Muscle layer of colon (tissue), 2 donors: ENCODE measurements at regions not wholly inside any gene's neighbourhood (a gene's known extent, or its start where the extent isn't known, plus 50 kb on each side); places are given as distances from the start of the nearest gene placed in this dataset.

Experiments
- H3K27ac ChIP-seq: one replicate; pipeline ENCODE4 v1.7.0; 2013; ENCODE audit warnings: low read depth, mild to moderate bottlenecking, low read length, moderate library complexity
- H3K27me3 ChIP-seq, 2 donors: one replicate each; pipeline ENCODE4 v1.7.0; 2013; ENCODE audit warnings: low read length in 2 of 2, mild to moderate bottlenecking in 2 of 2; ENCODE audit not compliant: insufficient read depth in 2 of 2, control insufficient read depth in 1 of 2
- H3K36me3 ChIP-seq: one replicate; pipeline ENCODE4 v1.7.0; 2013; ENCODE audit warnings: mild to moderate bottlenecking, low read length; ENCODE audit not compliant: insufficient read depth
- H3K4me1 ChIP-seq: one replicate; pipeline ENCODE4 v1.7.0; 2013; ENCODE audit warnings: mild to moderate bottlenecking, low read length; ENCODE audit not compliant: insufficient read depth
- H3K4me3 ChIP-seq, 2 donors: one replicate each; pipeline ENCODE4 v1.7.0; 2013; ENCODE audit warnings: low read length in 2 of 2, low read depth in 1 of 2, mild to moderate bottlenecking in 1 of 2, moderate library complexity in 1 of 2
- H3K9ac ChIP-seq: one replicate; pipeline ENCODE4 v1.7.0; 2013; ENCODE audit warnings: low read length
- H3K9me3 ChIP-seq: one replicate; pipeline ENCODE4 v1.7.0; 2013; ENCODE audit warnings: mild to moderate bottlenecking, low read length
- donor health status: abdominal sarcoma.
- donor health status: Adenocarcinoma of cecum.

DNA sequence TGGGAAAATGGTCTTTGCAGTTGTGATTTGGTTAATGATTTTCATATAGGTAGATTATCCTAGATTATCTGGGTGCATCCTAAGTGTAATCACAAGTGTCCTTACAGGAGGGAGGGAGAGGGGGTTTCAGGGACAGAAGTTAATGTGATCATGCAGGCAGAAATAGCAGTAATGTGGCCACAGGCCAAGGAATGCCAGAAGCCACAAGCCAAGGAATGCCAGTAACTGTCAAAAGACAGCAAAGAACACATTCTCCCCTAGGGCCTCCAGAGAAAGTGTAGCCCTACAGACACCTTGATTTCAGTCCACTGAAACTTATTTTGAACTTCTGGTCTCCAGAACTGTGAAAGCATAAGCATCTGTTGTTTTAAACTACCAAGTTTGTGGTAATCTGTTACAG lies 2074.5 kb downstream of the MAT2B start:
- H3K4me1 ChIP-seq: no peaks in the 10 kb centered on the region
- no peaks in the 10 kb centered on the region for H3K9me3 ChIP-seq
- no peaks in the 10 kb centered on the region for H3K36me3 ChIP-seq
- no peak overlapping the region for H3K4me3 ChIP-seq
- H3K9ac ChIP-seq: no peak overlapping the region
- H3K27ac ChIP-seq: no peak overlapping the region
- no peaks in the 10 kb centered on the region for H3K27me3 ChIP-seq

DNA sequence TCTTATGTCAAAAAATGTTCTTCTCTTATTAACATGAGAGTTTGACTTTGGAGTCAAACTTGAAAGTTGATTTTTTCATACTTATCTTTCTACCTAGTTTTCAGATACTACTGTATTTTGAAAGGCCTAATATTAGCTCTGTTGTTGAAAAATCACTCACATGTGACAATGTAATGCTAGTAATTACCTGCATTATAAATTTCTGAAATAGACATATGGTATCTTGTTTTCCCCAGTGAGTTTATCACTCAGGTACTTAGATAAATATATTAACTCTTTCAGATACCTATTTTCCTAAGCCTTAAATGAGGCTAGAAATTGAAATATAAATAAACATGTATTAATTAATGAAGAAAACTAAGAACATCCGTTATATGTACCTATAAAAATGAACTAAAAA lies 2089.3 kb downstream of the MAT2B start:
- no peak overlapping the region for H3K4me3 ChIP-seq
- H3K36me3 ChIP-seq: no peaks in the 10 kb centered on the region
- no peaks in the 10 kb centered on the region for H3K9me3 ChIP-seq
- H3K4me1 ChIP-seq: no peaks in the 10 kb centered on the region
- no peaks in the 10 kb centered on the region for H3K27me3 ChIP-seq
- H3K9ac ChIP-seq: no peak overlapping the region
- H3K27ac ChIP-seq: no peak overlapping the region

DNA sequence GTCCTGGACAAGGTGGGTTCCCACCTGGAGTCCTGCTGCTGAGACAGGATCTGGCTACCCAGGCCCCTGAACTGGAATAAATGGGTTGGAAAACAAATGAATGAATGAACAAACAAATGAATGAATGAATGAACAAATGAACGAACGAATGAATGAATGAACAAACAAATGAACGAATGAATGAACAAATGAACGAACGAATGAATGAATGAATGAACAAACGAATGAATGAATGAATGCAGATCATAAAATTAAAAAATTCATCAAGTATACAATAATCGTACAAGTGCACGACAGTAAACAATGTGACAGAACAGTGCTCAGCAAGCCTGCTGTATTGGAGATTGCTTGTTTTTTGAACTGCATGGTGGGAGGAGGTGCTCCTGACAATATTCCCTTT lies 2097.1 kb downstream of the MAT2B start:
- Histone ChIP-seq H3K36me3 (no peaks in the 10 kb centered on the region), H3K27ac (no peak overlapping the region), H3K9me3 (no peaks in the 10 kb centered on the region), H3K9ac (no peak overlapping the region), H3K4me3 (no peak overlapping the region), H3K27me3 (no peaks in the 10 kb centered on the region), H3K4me1 (no peaks in the 10 kb centered on the region)

DNA sequence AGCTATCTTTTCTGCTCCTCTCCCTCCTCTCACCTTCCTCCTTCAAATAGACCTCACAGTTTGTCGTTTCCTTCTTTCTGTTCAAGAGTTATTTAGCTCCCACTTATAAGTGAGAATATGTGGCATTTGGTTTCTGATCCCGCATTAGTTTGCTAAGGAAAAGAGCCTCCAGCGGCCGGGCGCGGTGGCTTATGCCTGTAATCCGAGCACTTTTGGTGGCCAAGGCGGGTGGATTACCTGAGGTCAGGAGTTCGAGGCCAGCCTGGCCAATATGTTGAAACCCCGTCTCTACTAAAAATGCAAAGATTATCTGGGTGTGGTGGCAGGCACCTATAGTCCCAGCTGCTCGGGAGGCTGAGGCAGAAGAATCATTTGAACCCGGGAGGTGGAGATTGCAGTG lies 2101.6 kb downstream of the MAT2B start:
- Histone ChIP-seq H3K36me3 (no peaks in the 10 kb centered on the region), H3K9me3 (no peaks in the 10 kb centered on the region), H3K4me1 (no peaks in the 10 kb centered on the region), H3K4me3 (no peak overlapping the region), H3K27ac (no peak overlapping the region), H3K27me3 (no peaks in the 10 kb centered on the region), H3K9ac (no peak overlapping the region)

DNA sequence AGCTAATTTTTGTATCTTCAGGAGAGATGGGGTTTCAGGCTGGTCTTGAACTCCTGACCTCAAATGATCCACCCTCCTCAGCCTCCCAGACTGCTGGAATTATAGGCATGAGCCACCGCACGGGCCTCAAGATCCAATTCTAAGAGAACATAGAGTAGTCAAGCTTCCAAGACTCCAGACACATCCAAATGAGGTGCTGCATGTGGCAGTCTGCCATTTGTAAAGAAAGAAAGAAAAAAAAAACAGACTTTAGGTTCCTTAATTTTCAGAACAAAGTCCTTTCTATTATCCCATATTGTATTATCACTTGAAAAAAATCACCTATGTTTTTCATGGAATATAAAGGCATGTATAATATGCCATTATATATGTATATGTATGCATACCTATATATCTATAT lies 2104.5 kb downstream of the MAT2B start:
- H3K27me3 ChIP-seq: no peaks in the 10 kb centered on the region
- no peak overlapping the region for H3K9ac ChIP-seq
- no peak overlapping the region for H3K27ac ChIP-seq
- H3K4me3 ChIP-seq: no peak overlapping the region
- H3K9me3 ChIP-seq: no peaks in the 10 kb centered on the region
- no peaks in the 10 kb centered on the region for H3K4me1 ChIP-seq
- no peaks in the 10 kb centered on the region for H3K36me3 ChIP-seq

DNA sequence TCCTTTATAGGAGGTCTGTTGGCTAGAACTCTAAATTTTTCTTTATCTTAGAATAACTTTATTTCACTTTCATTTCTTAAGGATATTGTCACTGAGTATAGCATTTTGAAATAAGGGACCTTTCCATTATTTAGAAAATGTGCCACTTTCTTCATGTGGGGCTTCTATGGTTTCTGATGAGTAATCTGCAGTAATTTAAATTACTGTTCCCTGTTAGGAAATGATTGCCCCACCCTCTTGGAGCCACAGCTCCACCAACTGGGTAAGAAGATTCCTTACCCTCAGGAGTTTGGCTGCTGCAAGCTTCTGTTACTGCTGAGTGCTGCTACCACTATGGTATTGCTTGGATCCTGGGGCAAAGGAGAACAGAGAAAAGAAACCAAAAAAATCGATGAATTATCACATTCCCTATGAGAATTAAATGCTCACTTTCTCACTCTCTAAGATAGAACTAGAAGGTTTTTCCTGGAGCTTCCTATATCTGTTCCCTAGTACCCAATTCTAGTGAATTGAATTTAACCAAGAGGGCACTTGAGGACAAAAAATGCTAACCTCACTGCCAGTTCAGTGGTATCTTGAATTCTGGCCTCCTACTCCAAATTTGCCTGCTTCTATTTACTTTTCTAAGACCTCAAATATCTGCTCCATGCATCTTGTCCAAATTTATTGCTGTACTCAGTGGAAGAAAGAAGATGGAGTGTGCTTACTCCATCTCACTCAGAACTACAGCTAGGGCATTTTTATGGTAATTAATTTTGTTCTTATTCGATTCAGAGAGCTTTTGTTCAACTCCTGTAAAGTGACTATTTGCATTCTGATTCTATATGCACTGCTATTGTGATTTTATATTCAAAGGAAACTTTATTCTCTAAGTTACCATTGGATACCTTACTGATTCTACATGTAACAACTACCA lies 2111.3 kb downstream of the MAT2B start:
- Histone ChIP-seq H3K36me3 (no peaks in the 10 kb centered on the region), H3K4me1 (no peaks in the 10 kb centered on the region), H3K27ac (no peak overlapping the region), H3K9ac (no peak overlapping the region), H3K9me3 (no peaks in the 10 kb centered on the region), H3K27me3 (no peaks in the 10 kb centered on the region), H3K4me3 (no peak overlapping the region)

DNA sequence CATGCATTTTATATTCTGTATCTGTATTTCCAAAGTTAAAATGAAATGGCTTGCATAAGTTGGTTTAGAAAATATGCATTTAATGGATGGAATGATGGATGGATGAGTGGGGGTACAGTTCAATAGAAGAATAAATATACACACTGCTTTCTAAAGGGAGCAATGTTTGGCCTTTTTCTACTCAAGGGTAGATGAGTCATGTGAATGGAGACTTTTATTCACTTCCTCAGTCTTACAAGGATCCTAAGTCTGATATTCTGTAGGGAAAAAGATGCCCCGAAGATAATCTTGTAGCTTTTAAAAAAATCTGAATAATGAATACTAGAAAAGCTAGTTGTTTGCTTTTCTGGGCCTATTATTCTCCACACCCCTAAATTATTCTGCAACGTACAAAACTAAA lies 2112.1 kb downstream of the MAT2B start:
- no peak overlapping the region for H3K4me3 ChIP-seq
- no peaks in the 10 kb centered on the region for H3K4me1 ChIP-seq
- no peaks in the 10 kb centered on the region for H3K9me3 ChIP-seq
- H3K9ac ChIP-seq: no peak overlapping the region
- H3K36me3 ChIP-seq: no peaks in the 10 kb centered on the region
- H3K27me3 ChIP-seq: no peaks in the 10 kb centered on the region
- no peak overlapping the region for H3K27ac ChIP-seq

DNA sequence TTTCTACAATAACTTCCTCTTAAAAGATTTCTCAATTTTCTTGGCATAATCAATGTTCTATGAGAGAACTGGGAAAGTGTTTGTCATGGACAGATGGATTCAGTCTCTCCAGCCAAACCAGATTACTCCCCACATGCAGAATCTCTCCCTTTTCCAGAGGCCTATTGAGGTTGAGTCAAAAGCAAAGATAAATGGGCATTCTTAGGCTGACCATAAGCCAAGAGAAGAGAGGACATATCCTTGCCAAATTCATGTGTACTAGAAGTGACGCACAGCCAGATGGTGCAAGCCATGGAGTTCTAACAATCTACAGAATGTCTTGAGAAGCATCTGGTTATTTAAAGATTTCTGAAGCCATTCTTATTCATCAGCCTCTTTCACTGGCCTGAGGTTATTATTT lies 2115.0 kb downstream of the MAT2B start:
- Histone ChIP-seq H3K4me3 (no peak overlapping the region), H3K27me3 (no peaks in the 10 kb centered on the region), H3K9ac (no peak overlapping the region), H3K27ac (no peak overlapping the region), H3K4me1 (no peaks in the 10 kb centered on the region), H3K9me3 (no peaks in the 10 kb centered on the region), H3K36me3 (no peaks in the 10 kb centered on the region)

DNA sequence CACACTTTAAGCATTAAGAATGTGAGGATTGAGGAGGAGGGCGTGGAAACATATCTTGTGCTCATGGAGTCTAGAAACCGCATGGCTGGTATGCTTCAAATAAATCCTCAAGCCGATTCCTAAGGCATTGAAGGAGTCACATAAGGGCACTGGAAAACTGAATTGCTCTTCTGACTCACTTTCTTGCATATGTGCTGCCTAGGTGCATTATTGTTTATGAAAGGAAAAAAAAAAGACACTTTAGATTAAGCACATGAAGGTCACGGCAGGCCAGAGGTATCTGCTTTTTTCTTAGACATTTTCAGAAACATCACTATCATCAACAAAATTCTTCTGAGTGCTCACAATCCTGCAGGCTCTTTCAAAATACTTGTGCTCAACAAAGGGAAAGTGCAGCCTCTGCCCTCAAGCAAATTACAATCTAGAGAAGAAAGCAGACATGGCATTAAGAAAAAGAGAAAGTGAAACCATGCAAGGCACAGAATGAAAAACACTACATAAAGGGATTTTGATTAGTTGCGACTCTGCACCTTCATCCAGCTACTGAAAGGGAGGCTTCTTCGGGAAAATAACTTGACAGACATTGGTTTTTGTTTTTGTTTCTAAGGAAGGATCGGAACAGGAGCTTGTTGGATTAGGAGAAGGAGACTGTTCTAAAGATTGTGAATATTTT lies 2117.6 kb downstream of the MAT2B start:
- Histone ChIP-seq H3K4me3 (no peak overlapping the region), H3K27ac (no peak overlapping the region), H3K27me3 (no peaks in the 10 kb centered on the region), H3K9ac (no peak overlapping the region), H3K9me3 (no peaks in the 10 kb centered on the region), H3K36me3 (no peaks in the 10 kb centered on the region), H3K4me1 (no peaks in the 10 kb centered on the region)

DNA sequence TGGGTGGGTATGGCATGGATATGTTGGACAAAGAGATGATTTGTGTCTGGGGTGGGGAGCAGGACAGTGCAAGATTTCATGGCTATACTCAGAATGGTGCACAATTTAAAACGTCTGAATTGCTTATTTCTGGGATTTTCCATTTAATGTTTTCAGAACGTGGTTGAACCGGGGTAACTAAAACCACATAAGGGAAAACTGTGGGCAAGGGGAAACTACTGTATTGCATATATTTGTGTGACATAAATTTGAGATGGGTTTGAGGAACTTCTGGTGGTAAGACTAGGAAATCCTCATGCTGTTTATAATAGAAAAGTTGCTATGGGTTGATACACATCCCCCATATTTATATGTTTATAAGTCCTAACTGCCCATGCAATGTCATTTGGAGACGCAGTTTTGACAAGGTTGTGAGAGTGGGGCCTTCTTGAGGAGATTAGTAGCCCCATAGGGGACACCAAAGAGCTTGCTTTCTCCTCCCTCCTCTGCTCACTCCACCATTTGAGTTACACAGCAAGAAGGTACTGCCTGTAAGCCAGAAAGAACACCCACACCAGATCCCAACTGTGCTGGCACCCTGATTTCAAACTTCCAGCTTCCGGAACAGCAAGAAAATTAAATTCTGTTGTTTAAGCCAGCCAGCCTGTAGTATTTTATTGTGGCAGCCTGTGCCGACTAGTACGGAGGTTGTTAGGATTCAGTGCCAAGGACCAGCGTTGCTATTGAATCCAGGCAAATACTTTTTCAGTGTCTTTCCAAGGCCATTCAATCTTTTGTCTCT lies 2118.9 kb downstream of the MAT2B start:
- Histone ChIP-seq H3K4me1 (no peaks in the 10 kb centered on the region), H3K27me3 (no peaks in the 10 kb centered on the region), H3K36me3 (no peaks in the 10 kb centered on the region), H3K9ac (no peak overlapping the region), H3K9me3 (no peaks in the 10 kb centered on the region), H3K4me3 (no peak overlapping the region), H3K27ac (no peak overlapping the region)

DNA sequence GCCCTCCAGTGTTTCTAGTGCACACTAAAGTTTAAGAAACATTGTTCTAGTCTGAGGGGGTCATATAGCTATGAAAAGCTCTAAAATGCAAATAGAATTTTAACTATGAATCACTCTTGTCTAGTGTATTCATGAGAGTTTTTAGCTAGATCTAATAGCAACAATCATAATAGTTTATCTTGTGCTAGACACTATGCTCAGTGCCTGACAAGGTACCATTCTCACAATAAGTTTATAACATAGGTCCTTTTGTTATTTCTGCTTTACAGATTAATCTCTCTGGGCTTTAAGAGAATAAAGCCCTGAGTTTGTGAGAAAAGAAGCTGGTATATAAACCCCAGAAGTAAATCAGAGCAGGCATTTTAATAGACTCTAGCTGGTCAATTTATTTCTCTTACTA lies 2120.7 kb downstream of the MAT2B start:
- Histone ChIP-seq H3K36me3 (no peaks in the 10 kb centered on the region), H3K4me1 (no peaks in the 10 kb centered on the region), H3K27ac (no peak overlapping the region), H3K9ac (no peak overlapping the region), H3K27me3 (no peaks in the 10 kb centered on the region), H3K4me3 (no peak overlapping the region), H3K9me3 (no peaks in the 10 kb centered on the region)
